OCI-LY7 (cell line): ENCODE measurements at regions not wholly inside any gene's neighbourhood (a gene's known extent, or its start where the extent isn't known, plus 50 kb on each side); places are given as distances from the start of the nearest gene placed in this dataset.

Source experiments
- BruUV-seq: library from RNA; stranded (reverse); fragments of 400-500 nt; replicated peaks from 2 replicates; lab custom pipeline; 2021; lab: Mats Ljungman, UMichigan
- CTCF ChIA-PET: fragments of 300-600 bp; sonication (Branson Sonifier 250); formaldehyde crosslinking; loops from one replicate; lab custom pipeline; 2022; ENCODE audit warnings: antibody characterized with exemption; ENCODE audit not compliant: unreplicated experiment; lab: Charles Lee
- POLR2A ChIA-PET: fragments of 300-600 bp; sonication (Branson Sonifier 250); formaldehyde crosslinking; loops from one replicate; lab custom pipeline; 2022; ENCODE audit warnings: antibody characterized with exemption; lab: Charles Lee
- DNase-seq: peaks from one replicate; pipeline ENCODE4 v3.0.0-alpha.2; 2015; ENCODE audit warnings: low spot score
- H2AFZ ChIP-seq: fragments of 200-600 bp; sonication (generic), shearing (Covaris generic); 2 replicates; pipeline ENCODE4 v1.6.1; 2014; ENCODE audit warnings: mild to moderate bottlenecking, antibody characterized with exemption, low read length, moderate library complexity
- H3K27ac ChIP-seq: fragments of 200-600 bp; sonication (generic); 2 replicates; pipeline ENCODE4 v1.5.1; 2014; ENCODE audit warnings: mixed run types, low read depth, mild to moderate bottlenecking, moderate library complexity, low read length, inconsistent platforms; ENCODE audit not compliant: poor library complexity, severe bottlenecking
- H3K36me3 ChIP-seq: fragments of 200-600 bp; sonication (generic); 2 replicates; pipeline ENCODE4 v1.6.1; 2014; ENCODE audit warnings: mild to moderate bottlenecking, antibody characterized with exemption, low read length, moderate library complexity, mixed read lengths; ENCODE audit not compliant: insufficient read depth
- H3K4me1 ChIP-seq: fragments of 200-600 bp; sonication (generic); 2 replicates; pipeline ENCODE4 v1.5.1; 2014; ENCODE audit warnings: mild to moderate bottlenecking, low read length; ENCODE audit not compliant: insufficient read depth, poor library complexity, severe bottlenecking
- H3K4me2 ChIP-seq: fragments of 200-600 bp; sonication (generic); 2 replicates; pipeline ENCODE4 v1.6.1; 2014; ENCODE audit warnings: mild to moderate bottlenecking, low read length
- H3K4me3 ChIP-seq: fragments of 200-600 bp; sonication (generic); 2 replicates; pipeline ENCODE4 v1.5.1; 2014; ENCODE audit warnings: mild to moderate bottlenecking, low read depth, low read length; ENCODE audit not compliant: poor library complexity, severe bottlenecking
- H3K79me2 ChIP-seq: fragments of 200-600 bp; sonication (generic); 2 replicates; pipeline ENCODE4 v1.6.1; 2016; ENCODE audit warnings: low read depth, mild to moderate bottlenecking, low read length, moderate library complexity, mixed read lengths; ENCODE audit not compliant: insufficient read depth
- H3K9me2 ChIP-seq: fragments of 200-600 bp; sonication (generic); 2 replicates; pipeline ENCODE4 v1.6.1; 2016; ENCODE audit warnings: mild to moderate bottlenecking, low read length, mixed read lengths; ENCODE audit not compliant: insufficient read depth
- H3K9me3 ChIP-seq: fragments of 200-600 bp; sonication (generic); 2 replicates; pipeline ENCODE4 v1.6.1; 2014; ENCODE audit warnings: mild to moderate bottlenecking, mixed run types, low read length, mixed read lengths
- H4K20me1 ChIP-seq: fragments of 200-600 bp; sonication (generic); 2 replicates; pipeline ENCODE4 v1.6.1; 2014; ENCODE audit warnings: mild to moderate bottlenecking, antibody characterized with exemption, low read length, moderate library complexity, mixed read lengths; ENCODE audit not compliant: insufficient read depth
- CTCF ChIP-seq: fragments of 200-600 bp; sonication (generic); conservative IDR thresholded peaks from 2 replicates; pipeline ENCODE4 v1.5.1; 2014; ENCODE audit warnings: mild to moderate bottlenecking, antibody characterized with exemption, low read length, moderate library complexity, mixed read lengths
- EZH2phosphoT487 ChIP-seq: fragments of 200-600 bp; sonication (generic); IDR thresholded peaks from 2 replicates; pipeline ENCODE4 v1.6.1; 2018; ENCODE audit warnings: low read depth, borderline replicate concordance, mild to moderate bottlenecking, mixed run types, antibody characterized with exemption, low read length, moderate library complexity, mixed read lengths
- intact Hi-C: fragments of 100-400 bp; cut with micrococcal nuclease; formaldehyde crosslinking; loops from one replicate; pipeline ENCODE4 v1.10.0; 2022; ENCODE audit not compliant: unreplicated experiment

GRCh38 chr9:30913331-30913730, 1471.1 kb upstream of the ACO1 start:
- ChIA-PET POLR2A (interaction anchor here (0.7 kb wide), 1 partner anchor 42 kb away, joined by 3 read pairs; no protein-coding TSS in a partner anchor), CTCF (no interaction called here)
- Histone ChIP-seq H3K27ac (no peak overlapping the region), H3K9me3 (no peaks in the 10 kb centered on the region), H3K4me2 (no peak overlapping the region), H3K79me2 (no peaks in the 10 kb centered on the region), H3K4me1 (no peaks in the 10 kb centered on the region), H3K36me3 (no peaks in the 10 kb centered on the region), H4K20me1 (no peaks in the 10 kb centered on the region), H2AFZ (no peak overlapping the region), H3K9me2 (no peaks in the 10 kb centered on the region), H3K4me3 (no peak overlapping the region)
- no TSS peak for BruUV-seq
- intact Hi-C loops: no loop called here
- DNase-seq: no peak
- TF ChIP-seq CTCF (no peak), EZH2phosphoT487 (no peak)

- Histone ChIP-seq H3K9me2 (no peaks in the 10 kb centered on the region), H3K9me3 (no peaks in the 10 kb centered on the region), H3K4me1 (no peaks in the 10 kb centered on the region), H2AFZ (no peak overlapping the region), H3K36me3 (no peaks in the 10 kb centered on the region), H3K79me2 (no peaks in the 10 kb centered on the region), H4K20me1 (no peaks in the 10 kb centered on the region), H3K4me2 (no peak overlapping the region), H3K4me3 (no peak overlapping the region), H3K27ac (no peak overlapping the region)
- ChIA-PET CTCF (no interaction called here), POLR2A (interaction anchor here (0.6 to 0.7 kb wide), 2 partner anchors 43 to 746 kb away, joined by 3 to 4 read pairs; no protein-coding TSS in a partner anchor)
- no TSS peak for BruUV-seq
- intact Hi-C loops: no loop called here
- no peak for DNase-seq
- TF ChIP-seq EZH2phosphoT487 (no peak), CTCF (no peak)
Measured at GRCh38 chr9:30915451-30915850, 1469.0 kb upstream of the ACO1 start.

GRCh38 chr9:30925126-30925525, 1459.3 kb upstream of the ACO1 start:
- no peak for DNase-seq
- H3K36me3 ChIP-seq: no peaks in the 10 kb centered on the region
- no peaks in the 10 kb centered on the region for H3K9me2 ChIP-seq
- no peak overlapping the region for H3K4me2 ChIP-seq
- ChIA-PET POLR2A (no interaction called here), CTCF (no interaction called here)
- no TSS peak for BruUV-seq
- H3K27ac ChIP-seq: no peak overlapping the region
- TF ChIP-seq EZH2phosphoT487: no peak
- TF ChIP-seq CTCF: no peak
- H4K20me1 ChIP-seq: no peaks in the 10 kb centered on the region
- intact Hi-C loops: no loop called here
- no peaks in the 10 kb centered on the region for H3K4me1 ChIP-seq
- H3K79me2 ChIP-seq: no peaks in the 10 kb centered on the region
- H3K9me3 ChIP-seq: no peaks in the 10 kb centered on the region
- H3K4me3 ChIP-seq: no peak overlapping the region
- no peak overlapping the region for H2AFZ ChIP-seq
